GM23248 (cell line): ENCODE measurements at regions not wholly inside any gene's neighbourhood (a gene's known extent, or its start where the extent isn't known, plus 50 kb on each side); places are given as distances from the start of the nearest gene placed in this dataset.

ENCODE experiments used
- EZH2 ChIP-seq: fragments of 200-600 bp; sonication (generic); IDR thresholded peaks from 2 replicates; pipeline ENCODE4 v1.6.1; 2018; ENCODE audit warnings: antibody characterized with exemption, mild to moderate bottlenecking; ENCODE audit not compliant: insufficient read depth, poor library complexity, severe bottlenecking
- EZH2phosphoT487 ChIP-seq: fragments of 200-600 bp; sonication (generic); IDR thresholded peaks from 2 replicates; pipeline ENCODE4 v1.6.1; 2018; ENCODE audit warnings: antibody characterized with exemption, moderate library complexity, mild to moderate bottlenecking, low read depth; ENCODE audit not compliant: insufficient read depth

DNA sequence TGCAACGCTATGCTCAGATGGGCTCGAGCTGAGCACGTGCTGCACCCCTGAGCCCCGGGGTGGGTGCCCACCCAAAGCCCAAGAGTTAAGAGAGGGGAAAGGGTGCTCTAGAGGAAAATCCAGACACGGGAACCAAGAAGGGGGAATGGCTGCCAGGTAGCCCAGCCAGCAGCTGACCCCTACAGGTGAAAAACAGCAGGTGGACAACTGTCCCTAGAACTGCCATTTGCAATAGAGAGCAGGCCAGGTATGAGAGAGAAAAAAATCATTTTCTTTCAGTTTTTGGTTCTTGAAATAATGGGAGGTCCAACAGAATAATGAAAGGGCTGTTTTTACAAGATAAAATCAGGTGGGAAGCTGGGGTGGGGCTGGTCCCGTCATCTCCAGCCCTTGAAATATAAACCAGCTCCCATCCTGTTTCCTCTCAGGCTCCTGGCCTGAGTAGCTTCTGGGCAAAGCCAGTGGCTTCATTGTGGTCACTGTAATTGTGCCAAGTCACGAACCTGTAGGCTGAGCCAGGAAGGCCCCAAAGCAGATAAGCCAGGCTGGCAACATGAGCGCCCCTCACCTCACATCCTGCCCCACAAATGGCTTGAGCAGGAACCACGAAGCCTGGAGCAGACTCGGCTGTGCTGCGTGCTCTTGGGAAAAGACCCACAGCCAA is 257.8 kb downstream of the SNX10 start:
- TF ChIP-seq EZH2phosphoT487: no peak
- TF ChIP-seq EZH2: no peak
